ENCODE measurements at regions not wholly inside any gene's neighbourhood (a gene's known extent, or its start where the extent isn't known, plus 50 kb on each side); places are given as distances from the start of the nearest gene placed in this dataset.
"Not testable (repeated sequence)": the region's sequence is repeated elsewhere in the genome, so short reads cannot be mapped to it uniquely, and the experiment has no call there.

GRCh38 chr3:26763723-26764122, 141.2 kb downstream of the LRRC3B start:
- no peak for DNase-seq

GRCh38 chr3:26766031-26766430, 143.5 kb downstream of the LRRC3B start:
- no peak for DNase-seq

- DNase-seq, result peak; percentile 48
These were observed 145.6 kb downstream of the LRRC3B start for GRCh38 chr3:26768068-26768651.

GRCh38 chr3:26799679-26800317, 177.2 kb downstream of the LRRC3B start:
- DNase-seq, result no peak

GRCh38 chr3:26807272-26807671, 184.7 kb downstream of the LRRC3B start:
- DNase-seq, result no peak

GRCh38 chr3:26825454-26825853, 202.9 kb downstream of the LRRC3B start:
- no peak for DNase-seq

- no peak for DNase-seq
These were observed 204.6 kb downstream of the LRRC3B start for GRCh38 chr3:26827169-26827568.

- peak; percentile 73 for DNase-seq
These were observed 215.5 kb downstream of the LRRC3B start for GRCh38 chr3:26838026-26838425.

GRCh38 chr3:26839001-26839400, 216.4 kb downstream of the LRRC3B start:
- DNase-seq, result no peak

- DNase-seq, result no peak
These were observed 217.8 kb downstream of the LRRC3B start for GRCh38 chr3:26840272-26840870.

- no peak for DNase-seq
These were observed 222.6 kb downstream of the LRRC3B start for GRCh38 chr3:26845194-26845593.

GRCh38 chr3:26847680-26848079, 225.1 kb downstream of the LRRC3B start:
- DNase-seq, result no peak

- no peak for DNase-seq
These were observed 271.9 kb downstream of the LRRC3B start for GRCh38 chr3:26894443-26894842.

- no peak for DNase-seq
These were observed 292.6 kb downstream of the LRRC3B start for GRCh38 chr3:26915208-26915607.

- peak; percentile 8 for DNase-seq
These were observed 298.3 kb downstream of the LRRC3B start for GRCh38 chr3:26920646-26921478.

- peak; percentile 15 for DNase-seq
These were observed 309.3 kb downstream of the LRRC3B start for GRCh38 chr3:26931896-26932295.

- DNase-seq, result no peak
These were observed 310.2 kb downstream of the LRRC3B start for GRCh38 chr3:26932752-26933151.

- not testable (repeated sequence) for DNase-seq
These were observed 322.9 kb downstream of the LRRC3B start for GRCh38 chr3:26945480-26945879.

GRCh38 chr3:26960382-26960781, 337.8 kb downstream of the LRRC3B start:
- DNase-seq, result no peak

- DNase-seq, result peak; percentile 89
These were observed 340.2 kb downstream of the LRRC3B start for GRCh38 chr3:26962492-26963360.

GRCh38 chr3:26963361-26963743, 340.8 kb downstream of the LRRC3B start:
- no peak for DNase-seq

- no peak for DNase-seq
These were observed 341.7 kb downstream of the LRRC3B start for GRCh38 chr3:26964313-26964712.
